H9 (cell line): ENCODE measurements at regions not wholly inside any gene's neighbourhood (a gene's known extent, or its start where the extent isn't known, plus 50 kb on each side); places are given as distances from the start of the nearest gene placed in this dataset.

ENCODE experiments used
- DNase-seq: peaks from one replicate; pipeline ENCODE4 v3.0.0-alpha.2; 2017
- H2AFZ ChIP-seq: one replicate; pipeline ENCODE4 v1.6.1; 2013; ENCODE audit warnings: mild to moderate bottlenecking, low read length, control low read depth, moderate library complexity
- H2AK5ac ChIP-seq: 2 replicates; pipeline ENCODE4 v1.6.1; 2013; ENCODE audit warnings: low read length, control low read depth, mixed read lengths; ENCODE audit not compliant: insufficient read length
- H2BK120ac ChIP-seq: one replicate; pipeline ENCODE4 v1.6.1; 2013; ENCODE audit warnings: low read depth, mild to moderate bottlenecking, low read length, control low read depth, inconsistent platforms; ENCODE audit not compliant: poor library complexity, severe bottlenecking
- H2BK12ac ChIP-seq: 2 replicates; pipeline ENCODE4 v1.6.1; 2013; ENCODE audit warnings: low read length, control low read depth, mixed read lengths, low read depth; ENCODE audit not compliant: insufficient read length
- H2BK15ac ChIP-seq: 2 replicates; pipeline ENCODE4 v1.6.1; 2013; ENCODE audit warnings: low read depth, low read length, control low read depth
- H2BK20ac ChIP-seq: one replicate; pipeline ENCODE4 v1.6.1; 2013; ENCODE audit warnings: low read depth, mild to moderate bottlenecking, low read length, control low read depth, inconsistent platforms; ENCODE audit not compliant: poor library complexity, severe bottlenecking
- H2BK5ac ChIP-seq: 2 replicates; pipeline ENCODE4 v1.6.1; 2013; ENCODE audit warnings: low read length, control low read depth, mixed read lengths; ENCODE audit not compliant: insufficient read length
- H3K14ac ChIP-seq: 2 replicates; pipeline ENCODE4 v1.6.1; 2013; ENCODE audit warnings: low read length, control low read depth; ENCODE audit not compliant: insufficient read depth
- H3K18ac ChIP-seq: 2 replicates; pipeline ENCODE4 v1.6.1; 2013; ENCODE audit warnings: low read depth, mild to moderate bottlenecking, mixed read lengths, low read length, control low read depth; ENCODE audit not compliant: insufficient read length
- H3K23ac ChIP-seq: 2 replicates; pipeline ENCODE4 v1.6.1; 2013; ENCODE audit warnings: low read length, control low read depth, mixed read lengths, low read depth; ENCODE audit not compliant: insufficient read length
- H3K23me2 ChIP-seq: 2 replicates; pipeline ENCODE4 v1.6.1; 2013; ENCODE audit warnings: low read depth, mild to moderate bottlenecking, mixed read lengths, low read length, control low read depth; ENCODE audit not compliant: insufficient read length, poor library complexity, severe bottlenecking
- H3K27ac ChIP-seq: 2 replicates; pipeline ENCODE4 v1.5.1; 2013; ENCODE audit warnings: low read length, control low read depth, mixed read lengths, low read depth; ENCODE audit not compliant: insufficient read length
- H3K27me3 ChIP-seq: 2 replicates; pipeline ENCODE4 v1.6.1; 2013; ENCODE audit warnings: low read length, control low read depth, inconsistent platforms; ENCODE audit not compliant: insufficient read depth
- H3K4ac ChIP-seq: 2 replicates; pipeline ENCODE4 v1.6.1; 2013; ENCODE audit warnings: low read depth, mild to moderate bottlenecking, control low read depth, inconsistent platforms, low read length, moderate library complexity
- H3K4me1 ChIP-seq: 2 replicates; pipeline ENCODE4 v1.6.1; 2013; ENCODE audit warnings: low read length, control low read depth, inconsistent platforms; ENCODE audit not compliant: insufficient read depth
- H3K4me2 ChIP-seq: 2 replicates; pipeline ENCODE4 v1.6.1; 2013; ENCODE audit warnings: low read length, control low read depth, mixed read lengths; ENCODE audit not compliant: insufficient read length, insufficient read depth
- H3K56ac ChIP-seq: 2 replicates; pipeline ENCODE4 v1.6.1; 2013; ENCODE audit warnings: low read depth, mild to moderate bottlenecking, mixed read lengths, low read length, control low read depth; ENCODE audit not compliant: insufficient read length
- H3K79me1 ChIP-seq: 2 replicates; pipeline ENCODE4 v1.6.1; 2013; ENCODE audit warnings: low read depth, mild to moderate bottlenecking, moderate library complexity, low read length, control low read depth, inconsistent platforms; ENCODE audit not compliant: insufficient read depth, poor library complexity, severe bottlenecking
- H3K79me2 ChIP-seq: 2 replicates; pipeline ENCODE4 v1.6.1; 2013; ENCODE audit warnings: low read length, control low read depth, inconsistent platforms; ENCODE audit not compliant: insufficient read depth
- H3K9ac ChIP-seq: 2 replicates; pipeline ENCODE4 v1.6.1; 2013; ENCODE audit warnings: low read length, control low read depth, mixed read lengths; ENCODE audit not compliant: insufficient read length; ENCODE audit errors: extremely low read depth
- H3K9me3 ChIP-seq: one replicate; pipeline ENCODE4 v1.6.1; 2013; ENCODE audit warnings: low read depth, low read length, inconsistent platforms; ENCODE audit not compliant: control insufficient read depth
- H3T11ph ChIP-seq: one replicate; pipeline ENCODE4 v1.6.1; 2013; ENCODE audit warnings: mild to moderate bottlenecking, low read length, control low read depth, inconsistent platforms
- H4K20me1 ChIP-seq: one replicate; pipeline ENCODE4 v1.6.1; 2013; ENCODE audit not compliant: control insufficient read depth, insufficient read length, insufficient read depth
- H4K5ac ChIP-seq: 2 replicates; pipeline ENCODE4 v1.6.1; 2013; ENCODE audit warnings: low read depth, mild to moderate bottlenecking, mixed read lengths, low read length, control low read depth; ENCODE audit not compliant: insufficient read length
- H4K8ac ChIP-seq: replicated peaks from 2 replicates; pipeline ENCODE4 v1.6.1; 2013; ENCODE audit warnings: low read length, control low read depth, mixed read lengths, low read depth; ENCODE audit not compliant: insufficient read length
- H4K91ac ChIP-seq: 2 replicates; pipeline ENCODE4 v1.6.1; 2013; ENCODE audit warnings: low read depth, mild to moderate bottlenecking, moderate library complexity, mixed read lengths, low read length, control low read depth; ENCODE audit not compliant: insufficient read length
- H3K27ac Mint-ChIP-seq, 3 experiments: 2 replicates in 2 of 3; 3 replicates in 1 of 3; pipeline ENCODE4 v1.8.0; 2020 to 2021; ENCODE audit warnings: mixed read lengths in 3 of 3, mild to moderate bottlenecking in 1 of 3, moderate library complexity in 1 of 3
- H3K27me3 Mint-ChIP-seq: 2 replicates; pipeline ENCODE4 v1.8.0; 2021; ENCODE audit warnings: low read depth, mild to moderate bottlenecking, moderate library complexity, mixed read lengths
- H3K36me3 Mint-ChIP-seq, 3 experiments: 2 replicates in 2 of 3; 3 replicates in 1 of 3; pipeline ENCODE4 v1.8.0; 2020 to 2021; ENCODE audit warnings: low read depth in 3 of 3, mixed read lengths in 3 of 3; ENCODE audit not compliant: insufficient read depth in 1 of 3
- H3K4me1 Mint-ChIP-seq, 2 experiments: 2 replicates each; pipeline ENCODE4 v1.8.0; 2020; ENCODE audit warnings: mixed read lengths in 2 of 2
- H3K4me3 Mint-ChIP-seq, 2 experiments: 2 replicates in 1 of 2; 3 replicates in 1 of 2; pipeline ENCODE4 v1.8.0; 2020 to 2021; ENCODE audit warnings: mild to moderate bottlenecking in 2 of 2, mixed read lengths in 2 of 2, moderate library complexity in 1 of 2
- H3K9me3 Mint-ChIP-seq, 2 experiments: 2 replicates in 1 of 2; 3 replicates in 1 of 2; pipeline ENCODE4 v1.8.0; 2020; ENCODE audit warnings: mild to moderate bottlenecking in 2 of 2, mixed read lengths in 2 of 2, moderate library complexity in 1 of 2
- WGBS: extraction: QIAGEN DNeasy Blood & Tissue Kit; methylation state at CpG from one replicate; pipeline ENCODE4 v1.1.7; 2013; ENCODE audit warnings: missing lambda C conversion rate, low lambda C conversion rate, mixed read lengths; ENCODE audit not compliant: insufficient read length; ENCODE audit errors: extremely low coverage; 5-methylcytosine and 5-hydroxymethylcytosine counted together
- TF ChIP-seq, protein P1 (sequence below): fragments of 200-600 bp; sonication (generic); conservative IDR thresholded peaks from 3 replicates; pipeline ENCODE4 v1.8.0; 2021; ENCODE audit warnings: antibody characterized with exemption, mild to moderate bottlenecking

GRCh38 chr16:51509336-51509735, 358.3 kb upstream of the SALL1 start:
- Histone ChIP-seq H2BK120ac (no peak overlapping the region), H4K91ac (no peak overlapping the region), H2BK20ac (no peak overlapping the region), H3K79me2 (no peaks in the 10 kb centered on the region), H3T11ph (no peak overlapping the region), H3K14ac (no peak overlapping the region), H3K4me2 (no peak overlapping the region), H3K23me2 (no peaks in the 10 kb centered on the region), H3K4ac (no peak overlapping the region), H3K79me1 (no peaks in the 10 kb centered on the region), H3K4me1 (no peaks in the 10 kb centered on the region), H3K18ac (no peak overlapping the region), H4K20me1 (no peaks in the 10 kb centered on the region), H4K5ac (no peak overlapping the region), H3K27me3 (no peaks in the 10 kb centered on the region), H3K27ac (no peak overlapping the region), H3K9ac (no peak overlapping the region), H3K56ac (no peak overlapping the region), H2AFZ (no peak overlapping the region), H2AK5ac (no peak overlapping the region), H4K8ac (no peak overlapping the region), H2BK12ac (no peak overlapping the region), H3K9me3 (no peaks in the 10 kb centered on the region), H2BK5ac (no peak overlapping the region), H2BK15ac (no peak overlapping the region), H3K23ac (no peak overlapping the region)
- Mint-ChIP-seq H3K27ac (no peak overlapping the region), H3K4me1 (no peaks in the 10 kb centered on the region), H3K27me3 (no peaks in the 10 kb centered on the region), H3K9me3 (peaks cover 13 to 15% of the 10 kb centered on the region in 2 experiments), H3K36me3 (peaks cover 5 to 20% (median 9%) of the 10 kb centered on the region in 3 experiments), H3K4me3 (no peak overlapping the region)
- WGBS, result no CpG with 5 or more reads among the region's 1 CpG
- TF ChIP-seq, protein P1, sequence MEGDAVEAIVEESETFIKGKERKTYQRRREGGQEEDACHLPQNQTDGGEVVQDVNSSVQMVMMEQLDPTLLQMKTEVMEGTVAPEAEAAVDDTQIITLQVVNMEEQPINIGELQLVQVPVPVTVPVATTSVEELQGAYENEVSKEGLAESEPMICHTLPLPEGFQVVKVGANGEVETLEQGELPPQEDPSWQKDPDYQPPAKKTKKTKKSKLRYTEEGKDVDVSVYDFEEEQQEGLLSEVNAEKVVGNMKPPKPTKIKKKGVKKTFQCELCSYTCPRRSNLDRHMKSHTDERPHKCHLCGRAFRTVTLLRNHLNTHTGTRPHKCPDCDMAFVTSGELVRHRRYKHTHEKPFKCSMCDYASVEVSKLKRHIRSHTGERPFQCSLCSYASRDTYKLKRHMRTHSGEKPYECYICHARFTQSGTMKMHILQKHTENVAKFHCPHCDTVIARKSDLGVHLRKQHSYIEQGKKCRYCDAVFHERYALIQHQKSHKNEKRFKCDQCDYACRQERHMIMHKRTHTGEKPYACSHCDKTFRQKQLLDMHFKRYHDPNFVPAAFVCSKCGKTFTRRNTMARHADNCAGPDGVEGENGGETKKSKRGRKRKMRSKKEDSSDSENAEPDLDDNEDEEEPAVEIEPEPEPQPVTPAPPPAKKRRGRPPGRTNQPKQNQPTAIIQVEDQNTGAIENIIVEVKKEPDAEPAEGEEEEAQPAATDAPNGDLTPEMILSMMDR, result no peak; the same call in 2 of the 3 replicates
- no peak for DNase-seq
